ENCODE measurements at regions not wholly inside any gene's neighbourhood (a gene's known extent, or its start where the extent isn't known, plus 50 kb on each side); places are given as distances from the start of the nearest gene placed in this dataset.

GRCh38 chr18:40852406-40852805 lies 1102.6 kb upstream of the PIK3C3 start:
- no peak for TF ChIP-seq CTCF (IDR thresholded peaks at IDR 0.05; ENCODE audit: low read length)
- TF ChIP-seq EZH2 (IDR thresholded peaks at IDR 0.05; ENCODE audit: borderline replicate concordance, low read length): no peak
